ENCODE measurements at regions not wholly inside any gene's neighbourhood (a gene's known extent, or its start where the extent isn't known, plus 50 kb on each side); places are given as distances from the start of the nearest gene placed in this dataset.

DNA sequence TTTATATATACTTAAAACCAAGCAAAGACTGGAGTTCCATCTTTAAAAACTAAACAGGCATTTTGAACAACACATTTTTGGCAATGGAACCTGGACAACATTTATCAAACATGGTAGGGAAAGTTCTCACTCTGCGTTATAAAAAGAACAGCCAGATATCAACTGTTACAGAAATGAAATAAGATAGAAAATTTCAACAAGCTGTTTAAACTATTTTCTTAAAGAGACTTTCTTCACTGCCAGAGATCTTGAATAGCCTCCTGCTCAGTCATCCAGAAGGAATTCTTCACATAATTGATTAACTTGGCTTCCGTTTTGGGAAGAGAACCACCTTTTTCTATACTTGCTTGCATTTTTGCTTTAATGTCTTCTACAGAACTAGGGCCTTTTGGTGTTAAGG, 166.0 kb upstream of the PIK3C3 start:
- H3K27ac ChIP-seq, result no peak overlapping the region
- ChIA-PET POLR2A (ENCODE audit: low non-redundant PET) (no interaction called here), CTCF (no interaction called here)
- no peak for DNase-seq (ENCODE audit: low spot score)
- TF ChIP-seq, protein P1, sequence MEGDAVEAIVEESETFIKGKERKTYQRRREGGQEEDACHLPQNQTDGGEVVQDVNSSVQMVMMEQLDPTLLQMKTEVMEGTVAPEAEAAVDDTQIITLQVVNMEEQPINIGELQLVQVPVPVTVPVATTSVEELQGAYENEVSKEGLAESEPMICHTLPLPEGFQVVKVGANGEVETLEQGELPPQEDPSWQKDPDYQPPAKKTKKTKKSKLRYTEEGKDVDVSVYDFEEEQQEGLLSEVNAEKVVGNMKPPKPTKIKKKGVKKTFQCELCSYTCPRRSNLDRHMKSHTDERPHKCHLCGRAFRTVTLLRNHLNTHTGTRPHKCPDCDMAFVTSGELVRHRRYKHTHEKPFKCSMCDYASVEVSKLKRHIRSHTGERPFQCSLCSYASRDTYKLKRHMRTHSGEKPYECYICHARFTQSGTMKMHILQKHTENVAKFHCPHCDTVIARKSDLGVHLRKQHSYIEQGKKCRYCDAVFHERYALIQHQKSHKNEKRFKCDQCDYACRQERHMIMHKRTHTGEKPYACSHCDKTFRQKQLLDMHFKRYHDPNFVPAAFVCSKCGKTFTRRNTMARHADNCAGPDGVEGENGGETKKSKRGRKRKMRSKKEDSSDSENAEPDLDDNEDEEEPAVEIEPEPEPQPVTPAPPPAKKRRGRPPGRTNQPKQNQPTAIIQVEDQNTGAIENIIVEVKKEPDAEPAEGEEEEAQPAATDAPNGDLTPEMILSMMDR (conservative IDR thresholded peaks at IDR 0.05; ENCODE audit: low read depth), result no peak

DNA sequence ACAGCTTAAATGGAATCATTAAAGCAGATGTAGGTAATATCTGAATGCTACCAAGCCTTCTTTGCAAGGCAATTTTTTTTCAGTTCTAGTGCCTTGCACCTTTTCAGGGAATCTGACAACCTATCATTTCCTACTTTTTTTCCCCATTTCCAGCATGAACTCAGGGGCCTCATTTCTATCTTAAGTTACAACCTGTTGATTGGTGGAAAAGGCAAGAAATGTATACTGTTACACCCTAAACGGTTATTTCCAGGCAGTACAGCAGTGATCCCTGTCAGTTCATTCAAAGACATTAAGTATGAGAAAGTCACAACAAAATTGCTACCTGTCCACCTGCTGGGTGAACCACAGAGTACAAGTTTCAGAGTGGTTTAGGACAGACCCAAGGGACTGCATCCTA, 171.2 kb upstream of the PIK3C3 start:
- POLR2A ChIA-PET (ENCODE audit: low non-redundant PET), result no interaction called here
- no peak overlapping the region for H3K27ac ChIP-seq
- DNase-seq (ENCODE audit: low spot score), result no peak
- CTCF ChIA-PET, result no interaction called here
- TF ChIP-seq, protein P1 (conservative IDR thresholded peaks at IDR 0.05; ENCODE audit: low read depth), result no peak

- H3K27ac ChIP-seq, result no peak overlapping the region
- CTCF ChIA-PET, result no interaction called here
- DNase-seq (ENCODE audit: low spot score), result no peak
- TF ChIP-seq, protein P1 (conservative IDR thresholded peaks at IDR 0.05; ENCODE audit: low read depth), result no peak
- POLR2A ChIA-PET (ENCODE audit: low non-redundant PET), result no interaction called here
Observed at GRCh38 chr18:41783065-41783818, 171.8 kb upstream of the PIK3C3 start.

DNA sequence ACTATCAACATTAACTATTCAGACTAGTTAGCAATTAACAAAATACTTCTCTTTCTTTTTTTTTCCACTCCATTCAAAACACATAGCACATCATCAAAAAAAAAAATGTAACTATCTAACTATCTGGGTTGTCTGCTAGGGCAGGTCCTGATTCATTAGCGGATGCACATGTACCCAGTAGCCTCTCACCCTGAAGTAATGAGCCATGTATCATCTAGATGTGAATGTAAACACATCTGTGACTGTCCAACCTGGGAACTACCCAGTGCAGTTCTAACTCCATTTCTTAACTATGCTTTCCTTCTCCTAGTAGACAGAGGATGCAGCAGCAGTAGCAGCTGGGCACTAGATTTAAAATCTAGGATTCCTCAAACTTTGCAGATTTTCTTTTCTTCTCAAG, 183.1 kb upstream of the PIK3C3 start:
- no peak for DNase-seq (ENCODE audit: low spot score)
- ChIA-PET POLR2A (ENCODE audit: low non-redundant PET) (no interaction called here), CTCF (no interaction called here)
- TF ChIP-seq, protein P1 (conservative IDR thresholded peaks at IDR 0.05; ENCODE audit: low read depth), result no peak
- H3K27ac ChIP-seq, result no peak overlapping the region

GRCh38 chr18:41769265-41769664, 185.8 kb upstream of the PIK3C3 start:
- POLR2A ChIA-PET (ENCODE audit: low non-redundant PET), result no interaction called here
- TF ChIP-seq, protein P1 (conservative IDR thresholded peaks at IDR 0.05; ENCODE audit: low read depth), result no peak
- CTCF ChIA-PET, result no interaction called here
- no peak overlapping the region for H3K27ac ChIP-seq
- no peak for DNase-seq (ENCODE audit: low spot score)

- TF ChIP-seq, protein P1 (conservative IDR thresholded peaks at IDR 0.05; ENCODE audit: low read depth), result no peak
- CTCF ChIA-PET, result no interaction called here
- no peak for DNase-seq (ENCODE audit: low spot score)
- POLR2A ChIA-PET (ENCODE audit: low non-redundant PET), result no interaction called here
- H3K27ac ChIP-seq, result no peak overlapping the region
Observed at GRCh38 chr18:41768467-41768866, 186.6 kb upstream of the PIK3C3 start.

Data from RWPE1 (cell line).